ENCODE measurements at regions not wholly inside any gene's neighbourhood (a gene's known extent, or its start where the extent isn't known, plus 50 kb on each side); places are given as distances from the start of the nearest gene placed in this dataset.

- DNase-seq (ENCODE audit: low spot score) = no peak
- 47% methylated on average over 2 of the region's 2 CpGs for WGBS (ENCODE audit: low lambda C conversion rate)
These were observed 73.8 kb upstream of the RAB6C start for GRCh38 chr2:129905664-129906081.

DNA sequence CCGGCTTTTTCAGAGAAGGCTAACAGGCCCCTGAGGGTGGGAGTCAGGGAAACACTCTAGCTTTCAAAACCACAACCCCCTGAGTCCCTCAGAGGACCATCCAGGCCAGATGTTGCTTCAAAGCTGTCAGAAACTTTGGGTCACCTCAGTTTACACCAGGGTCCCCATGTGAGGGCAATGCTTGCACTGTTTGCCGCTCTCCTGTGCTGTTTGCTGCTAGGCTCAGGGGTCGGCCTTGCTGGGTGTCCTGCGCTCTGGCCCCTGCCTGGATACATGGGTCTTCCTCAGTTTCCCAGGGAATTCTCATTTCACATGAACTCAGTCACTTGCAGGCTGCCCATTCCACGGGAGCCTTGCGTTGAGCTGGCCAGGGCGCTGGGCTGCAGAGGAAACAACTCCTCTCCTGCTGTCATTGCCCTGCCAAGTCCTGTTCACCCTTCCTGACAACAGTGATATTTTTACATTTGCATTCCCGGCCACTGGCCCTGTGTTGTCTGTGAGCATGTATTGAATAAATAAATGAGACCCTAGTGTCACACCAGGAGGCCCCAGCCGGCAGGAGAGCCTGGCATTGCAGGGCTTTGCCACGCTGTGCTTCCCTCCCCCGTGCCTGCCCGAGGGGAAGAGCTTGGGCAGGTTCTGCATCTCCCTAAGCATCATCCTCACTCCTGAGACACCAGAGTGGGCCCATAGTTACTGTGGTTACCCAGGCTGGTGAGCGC, 73.2 kb upstream of the RAB6C start:
- ATAC-seq (no peak), FAIRE-seq (no peak), DNase-seq (ENCODE audit: low spot score) (no peak)
- 31% methylated on average over 8 of the region's 13 CpGs for WGBS (ENCODE audit: low lambda C conversion rate)
- in situ Hi-C loops (cut with HindIII; ENCODE audit: extremely low pct_ligation_motif_present, low pct_unique_long_range_greater_than_20kb) = no loop called here
- no peaks in the 10 kb centered on the region for H3K79me2 ChIP-seq (ENCODE audit: insufficient read depth, low read length)
- no peak overlapping the region for H3K27ac ChIP-seq (ENCODE audit: extremely low read length, insufficient read depth, low read length)
- no peak overlapping the region for H3K4me2 ChIP-seq (ENCODE audit: low read depth, low read length)
- no TSS peak for BruUV-seq (replicated peaks)
- no peak for TF ChIP-seq ZNF3 (CRISPR knock-in tag; IDR thresholded peaks at IDR 0.05)
- TF ChIP-seq MZF1 (CRISPR knock-in tag; IDR thresholded peaks at IDR 0.05; ENCODE audit: borderline replicate concordance) = no peak
- TF ChIP-seq ZNF343 (CRISPR knock-in tag; IDR thresholded peaks at IDR 0.05) = no peak
- TF ChIP-seq ZNF75D (CRISPR knock-in tag; IDR thresholded peaks at IDR 0.05; ENCODE audit: borderline replicate concordance) = no peak
- POLR2A ChIA-PET = no interaction called here
- intact Hi-C loops (cut with micrococcal nuclease; ENCODE audit: unreplicated experiment) = no loop called here
- H3K36me3 ChIP-seq (replicated peaks in 1 of 2; ENCODE audit: control insufficient read depth in 1 of 2, insufficient read depth in 2 of 2, low read length in 2 of 2) = no peaks in the 10 kb centered on the region
- H3K9me3 ChIP-seq (ENCODE audit: low read length) = no peaks in the 10 kb centered on the region
- no peaks in the 10 kb centered on the region for H3K4me1 ChIP-seq (ENCODE audit: insufficient read depth, low read length)
- no peak overlapping the region for H3K9ac ChIP-seq (ENCODE audit: insufficient read depth, low read depth, low read length)
- H3K4me3 ChIP-seq (replicated peaks in 1 of 3; ENCODE audit: insufficient read depth in 1 of 3, low read depth in 2 of 3, low read length in 3 of 3) = no peak overlapping the region
- H3K27me3 ChIP-seq (ENCODE audit: control insufficient read depth in 1 of 2, insufficient read depth in 2 of 2, low read length in 2 of 2) = peaks cover 14 to 72% of the 10 kb centered on the region in 2 experiments; a peak in 4 of 5 replicates
- CTCF ChIA-PET (ENCODE audit: low intra/inter-chr PET ratio, low total read pairs) = no interaction called here
- no peak overlapping the region for H2AFZ ChIP-seq (ENCODE audit: low read length)
- H4K20me1 ChIP-seq (ENCODE audit: insufficient read depth, low read length) = no peaks in the 10 kb centered on the region

More at GRCh38 chr2:129905664-129906081, 73.8 kb upstream of the RAB6C start:
- no peaks in the 10 kb centered on the region for H4K20me1 ChIP-seq (ENCODE audit: insufficient read depth, low read length)
- no peak for FAIRE-seq
- intact Hi-C loops (cut with micrococcal nuclease; ENCODE audit: unreplicated experiment) = no loop called here
- no peak overlapping the region for H3K4me3 ChIP-seq (replicated peaks in 1 of 3; ENCODE audit: insufficient read depth in 1 of 3, low read depth in 2 of 3, low read length in 3 of 3)
- ChIA-PET POLR2A (no interaction called here), CTCF (ENCODE audit: low intra/inter-chr PET ratio, low total read pairs) (no interaction called here)
- no peak overlapping the region for H2AFZ ChIP-seq (ENCODE audit: low read length)
- H3K79me2 ChIP-seq (ENCODE audit: insufficient read depth, low read length) = no peaks in the 10 kb centered on the region
- H3K36me3 ChIP-seq (replicated peaks in 1 of 2; ENCODE audit: control insufficient read depth in 1 of 2, insufficient read depth in 2 of 2, low read length in 2 of 2) = no peaks in the 10 kb centered on the region
- H3K27ac ChIP-seq (ENCODE audit: extremely low read length, insufficient read depth, low read length) = no peak overlapping the region
- no TSS peak for BruUV-seq (replicated peaks)
- no peak overlapping the region for H3K9ac ChIP-seq (ENCODE audit: insufficient read depth, low read depth, low read length)
- H3K4me2 ChIP-seq (ENCODE audit: low read depth, low read length) = no peak overlapping the region
- in situ Hi-C loops (cut with HindIII; ENCODE audit: extremely low pct_ligation_motif_present, low pct_unique_long_range_greater_than_20kb) = no loop called here
- H3K4me1 ChIP-seq (ENCODE audit: insufficient read depth, low read length) = no peaks in the 10 kb centered on the region
- TF ChIP-seq ZNF710 (CRISPR knock-in tag; IDR thresholded peaks at IDR 0.05; ENCODE audit: borderline replicate concordance) (no peak), ZNF329 (CRISPR knock-in tag; IDR thresholded peaks at IDR 0.05; ENCODE audit: low read depth) (no peak), FOXK1 (CRISPR knock-in tag; IDR thresholded peaks at IDR 0.05; ENCODE audit: borderline replicate concordance, low read depth) (no peak), NFKB2 (CRISPR knock-in tag; IDR thresholded peaks at IDR 0.05; ENCODE audit: borderline replicate concordance) (no peak), ZNF264 (CRISPR knock-in tag; IDR thresholded peaks at IDR 0.05) (no peak)
- no peaks in the 10 kb centered on the region for H3K9me3 ChIP-seq (ENCODE audit: low read length)
- no peak for ATAC-seq
- H3K27me3 ChIP-seq (ENCODE audit: control insufficient read depth in 1 of 2, insufficient read depth in 2 of 2, low read length in 2 of 2) = peaks cover 14 to 66% of the 10 kb centered on the region in 2 experiments; a peak in 4 of 5 replicates
